ENCODE measurements at regions not wholly inside any gene's neighbourhood (a gene's known extent, or its start where the extent isn't known, plus 50 kb on each side); places are given as distances from the start of the nearest gene placed in this dataset.

- no peak for TF ChIP-seq CTCF (IDR thresholded peaks at IDR 0.05; ENCODE audit: low read depth, low read length, missing input control)
- TF ChIP-seq RAD21 (IDR thresholded peaks at IDR 0.05): no peak
- no peak for TF ChIP-seq EGR1 (IDR thresholded peaks at IDR 0.05; ENCODE audit: low read depth in 2 of 2)
- TF ChIP-seq, protein P1, sequence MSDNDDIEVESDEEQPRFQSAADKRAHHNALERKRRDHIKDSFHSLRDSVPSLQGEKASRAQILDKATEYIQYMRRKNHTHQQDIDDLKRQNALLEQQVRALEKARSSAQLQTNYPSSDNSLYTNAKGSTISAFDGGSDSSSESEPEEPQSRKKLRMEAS (IDR thresholded peaks at IDR 0.05): no peak
- TF ChIP-seq JUND (IDR thresholded peaks at IDR 0.05): no peak
- TF ChIP-seq ZBTB33 (IDR thresholded peaks at IDR 0.05): no peak
- no peak for TF ChIP-seq TAF1 (conservative IDR thresholded peaks at IDR 0.05)
- no peak for TF ChIP-seq RXRA (IDR thresholded peaks at IDR 0.05)
- TF ChIP-seq HNF4A (conservative IDR thresholded peaks at IDR 0.05): no peak
- no peak for TF ChIP-seq SP1 (IDR thresholded peaks at IDR 0.05)
- no peak for TF ChIP-seq YY1 (IDR thresholded peaks at IDR 0.05)
- TF ChIP-seq, protein P2, sequence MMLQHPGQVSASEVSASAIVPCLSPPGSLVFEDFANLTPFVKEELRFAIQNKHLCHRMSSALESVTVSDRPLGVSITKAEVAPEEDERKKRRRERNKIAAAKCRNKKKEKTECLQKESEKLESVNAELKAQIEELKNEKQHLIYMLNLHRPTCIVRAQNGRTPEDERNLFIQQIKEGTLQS (IDR thresholded peaks at IDR 0.05): no peak
- TF ChIP-seq FOXA2 (IDR thresholded peaks at IDR 0.05): no peak
- TF ChIP-seq REST (IDR thresholded peaks at IDR 0.05): no peak
Measured at GRCh38 chr4:14000091-14000814, 372.7 kb upstream of the BOD1L1 start.

Data from liver (tissue), 3 donors.